ENCODE measurements at regions not wholly inside any gene's neighbourhood (a gene's known extent, or its start where the extent isn't known, plus 50 kb on each side); places are given as distances from the start of the nearest gene placed in this dataset.
"Not testable (repeated sequence)": the region's sequence is repeated elsewhere in the genome, so short reads cannot be mapped to it uniquely, and the experiment has no call there.

GRCh38 chr6:120805276-120805675 is 529.0 kb downstream of the TBC1D32 start:
- no peak for DNase-seq (ENCODE audit: low spot score)

- no peak for DNase-seq (ENCODE audit: low spot score)
These were observed 529.7 kb downstream of the TBC1D32 start for GRCh38 chr6:120804612-120805011.

GRCh38 chr6:120786682-120787081 is 547.6 kb downstream of the TBC1D32 start:
- no peak for DNase-seq (ENCODE audit: low spot score)

GRCh38 chr6:120786256-120786655 is 548.0 kb downstream of the TBC1D32 start:
- no peak for DNase-seq (ENCODE audit: low spot score)

- DNase-seq (ENCODE audit: low spot score), result no peak
These were observed 548.7 kb downstream of the TBC1D32 start for GRCh38 chr6:120785459-120786086.

GRCh38 chr6:120779441-120779840 is 554.8 kb downstream of the TBC1D32 start:
- DNase-seq (ENCODE audit: low spot score), result no peak

- DNase-seq (ENCODE audit: low spot score), result no peak
These were observed 558.6 kb downstream of the TBC1D32 start for GRCh38 chr6:120775698-120776097.

GRCh38 chr6:120774275-120774674 is 560.0 kb downstream of the TBC1D32 start:
- no peak for DNase-seq (ENCODE audit: low spot score)

- no peak for DNase-seq (ENCODE audit: low spot score)
These were observed 563.3 kb downstream of the TBC1D32 start for GRCh38 chr6:120771019-120771418.

GRCh38 chr6:120764312-120764711 is 570.0 kb downstream of the TBC1D32 start:
- no peak for DNase-seq (ENCODE audit: low spot score)

- no peak for DNase-seq (ENCODE audit: low spot score)
These were observed 574.7 kb downstream of the TBC1D32 start for GRCh38 chr6:120759570-120759969.

GRCh38 chr6:120748574-120748973 is 585.7 kb downstream of the TBC1D32 start:
- not testable (repeated sequence) for DNase-seq (ENCODE audit: low spot score)

- no peak for DNase-seq (ENCODE audit: low spot score)
These were observed 597.5 kb downstream of the TBC1D32 start for GRCh38 chr6:120736740-120737139.

- no peak for DNase-seq (ENCODE audit: low spot score)
These were observed 598.6 kb downstream of the TBC1D32 start for GRCh38 chr6:120735641-120736040.

GRCh38 chr6:120711255-120711654 is 623.0 kb downstream of the TBC1D32 start:
- DNase-seq (ENCODE audit: low spot score), result no peak

GRCh38 chr6:120700001-120700400 is 634.3 kb downstream of the TBC1D32 start:
- DNase-seq (ENCODE audit: low spot score), result no peak

- DNase-seq (ENCODE audit: low spot score), result no peak
These were observed 647.8 kb downstream of the TBC1D32 start for GRCh38 chr6:120686492-120686891.

GRCh38 chr6:120682145-120682544 is 652.1 kb downstream of the TBC1D32 start:
- no peak for DNase-seq (ENCODE audit: low spot score)

- DNase-seq (ENCODE audit: low spot score), result no peak
These were observed 653.1 kb downstream of the TBC1D32 start for GRCh38 chr6:120681204-120681603.

- DNase-seq (ENCODE audit: low spot score), result no peak
These were observed 658.4 kb downstream of the TBC1D32 start for GRCh38 chr6:120675886-120676285.

GRCh38 chr6:120671519-120671918 is 662.8 kb downstream of the TBC1D32 start:
- no peak for DNase-seq (ENCODE audit: low spot score)

GRCh38 chr6:120652506-120652905 is 681.8 kb downstream of the TBC1D32 start:
- no peak for DNase-seq (ENCODE audit: low spot score)

- DNase-seq (ENCODE audit: low spot score), result no peak
These were observed 685.6 kb downstream of the TBC1D32 start for GRCh38 chr6:120648713-120649112.

- DNase-seq (ENCODE audit: low spot score), result no peak
These were observed 688.2 kb downstream of the TBC1D32 start for GRCh38 chr6:120646101-120646500.

Measured in ureter (tissue), 1 donor.